Lower lobe of right lung (tissue), 2 donors: ENCODE measurements at regions not wholly inside any gene's neighbourhood (a gene's known extent, or its start where the extent isn't known, plus 50 kb on each side); places are given as distances from the start of the nearest gene placed in this dataset.
A peak's percentile ranks its signal among the peaks of the same experiment; 100 is the strongest.

ENCODE experiments used
- ATAC-seq, 2 donors: fragments of 200-7000 bp; cut with Tn5 transposase; one replicate each; pipeline ENCODE4 v1.9.1; 2020 to 2022; ENCODE audit warnings: mild to moderate bottlenecking in 2 of 2, moderate library complexity in 2 of 2
- DNase-seq: peaks from one replicate; pipeline ENCODE4 v3.0.0-alpha.2; 2020
- H3K27ac ChIP-seq: fragments of 200-600 bp; one replicate; pipeline ENCODE4 v1.8.0; 2022
- H3K27me3 ChIP-seq: fragments of 200-600 bp; one replicate; pipeline ENCODE4 v1.8.0; 2022; ENCODE audit warnings: low read depth
- H3K36me3 ChIP-seq: fragments of 200-600 bp; one replicate; pipeline ENCODE4 v1.8.0; 2022; ENCODE audit warnings: mild to moderate bottlenecking
- H3K4me1 ChIP-seq: fragments of 200-600 bp; one replicate; pipeline ENCODE4 v1.8.0; 2022
- H3K4me3 ChIP-seq: fragments of 200-600 bp; one replicate; pipeline ENCODE4 v1.8.0; 2022; ENCODE audit warnings: mild to moderate bottlenecking
- H3K9me3 ChIP-seq: fragments of 200-600 bp; one replicate; pipeline ENCODE4 v1.8.0; 2022
- CTCF ChIP-seq: fragments of 200-600 bp; IDR thresholded peaks from one replicate; pipeline ENCODE4 v1.8.0; 2022; ENCODE audit warnings: antibody characterized with exemption, mild to moderate bottlenecking
- intact Hi-C: fragments of 100-400 bp; cut with DNase I; formaldehyde crosslinking; loops from one replicate; pipeline ENCODE4 v1.11.0; 2022
- donor health status: DM: no; HTN: yes; CAD: no; lungs with severe emphysema.

GRCh38 chr12:19778797-19779196 lies 339.5 kb downstream of the AEBP2 start:
- intact Hi-C loops, result no loop called here
- H3K4me3 ChIP-seq, result no peak overlapping the region

GRCh38 chr12:19779395-19780056 lies 340.2 kb downstream of the AEBP2 start:
- no peak for TF ChIP-seq CTCF
- Histone ChIP-seq H3K9me3 (no peaks in the 10 kb centered on the region), H3K27me3 (no peaks in the 10 kb centered on the region), H3K36me3 (no peaks in the 10 kb centered on the region), H3K27ac (no peak overlapping the region), H3K4me3 (no peak overlapping the region), H3K4me1 (no peaks in the 10 kb centered on the region)
- DNase-seq, result no peak
- peak in 1 of 2 donors; percentile 70 for ATAC-seq
- intact Hi-C loops, result no loop called here

More at GRCh38 chr12:19778797-19779196, 339.5 kb downstream of the AEBP2 start:
- Histone ChIP-seq H3K36me3 (no peaks in the 10 kb centered on the region), H3K27me3 (no peaks in the 10 kb centered on the region), H3K4me1 (no peaks in the 10 kb centered on the region), H3K9me3 (no peaks in the 10 kb centered on the region), H3K27ac (no peak overlapping the region)
- DNase-seq, result no peak
- no peak for TF ChIP-seq CTCF
- no peak for ATAC-seq

- H3K4me3 ChIP-seq, result no peak overlapping the region
- H3K9me3 ChIP-seq, result no peaks in the 10 kb centered on the region
- TF ChIP-seq CTCF, result no peak
- no peaks in the 10 kb centered on the region for H3K36me3 ChIP-seq
- H3K27ac ChIP-seq, result no peak overlapping the region
- no peaks in the 10 kb centered on the region for H3K27me3 ChIP-seq
- DNase-seq (no peak), ATAC-seq (no peak)
- intact Hi-C loops, result no loop called here
- no peaks in the 10 kb centered on the region for H3K4me1 ChIP-seq
These were observed 341.2 kb downstream of the AEBP2 start for GRCh38 chr12:19780460-19780859.

GRCh38 chr12:19783547-19784444 lies 344.5 kb downstream of the AEBP2 start:
- no peak for TF ChIP-seq CTCF
- Histone ChIP-seq H3K4me3 (no peak overlapping the region), H3K27me3 (no peaks in the 10 kb centered on the region), H3K36me3 (no peaks in the 10 kb centered on the region), H3K4me1 (no peaks in the 10 kb centered on the region), H3K9me3 (no peaks in the 10 kb centered on the region), H3K27ac (no peak overlapping the region)
- ATAC-seq (peak in 1 of 2 donors; percentile 27), DNase-seq (no peak)
- intact Hi-C loops, result no loop called here

GRCh38 chr12:19792028-19792427 lies 352.7 kb downstream of the AEBP2 start:
- TF ChIP-seq CTCF, result no peak
- H3K4me1 ChIP-seq, result no peaks in the 10 kb centered on the region

More at GRCh38 chr12:19792028-19792427, 352.7 kb downstream of the AEBP2 start:
- H3K36me3 ChIP-seq, result no peaks in the 10 kb centered on the region
- no peak overlapping the region for H3K4me3 ChIP-seq
- H3K9me3 ChIP-seq, result no peaks in the 10 kb centered on the region
- no peaks in the 10 kb centered on the region for H3K27me3 ChIP-seq
- intact Hi-C loops, result no loop called here
- DNase-seq (no peak), ATAC-seq (no peak)
- H3K27ac ChIP-seq, result no peak overlapping the region
